Neural cell (in vitro differentiated cells): ENCODE measurements at regions not wholly inside any gene's neighbourhood (a gene's known extent, or its start where the extent isn't known, plus 50 kb on each side); places are given as distances from the start of the nearest gene placed in this dataset.

Experiments used
- H2AFZ ChIP-seq: fragments of 200-600, 300-800 bp; sonication (generic), shearing (Covaris generic); 2 replicates; pipeline ENCODE4 v1.6.0; 2014; ENCODE audit warnings: low read depth, mild to moderate bottlenecking, antibody characterized with exemption, low read length, moderate library complexity
- H3F3A ChIP-seq: fragments of 200-600 bp; shearing (Covaris generic); 2 replicates; pipeline ENCODE4 v1.6.1; 2016; ENCODE audit warnings: mild to moderate bottlenecking, moderate library complexity, mixed read lengths, antibody characterized with exemption, low read length; ENCODE audit not compliant: insufficient read depth, poor library complexity, severe bottlenecking
- H3K27ac ChIP-seq: fragments of 200-600, 300-800 bp; sonication (generic), shearing (Covaris generic); 2 replicates; pipeline ENCODE4 v1.5.1; 2014; ENCODE audit warnings: mild to moderate bottlenecking, low read length, moderate library complexity
- H3K27me3 ChIP-seq: fragments of 300-800, 200-600 bp; sonication (generic), shearing (Covaris generic); 2 replicates; pipeline ENCODE4 v1.6.0; 2014; ENCODE audit warnings: mild to moderate bottlenecking, low read depth, low read length, moderate library complexity; ENCODE audit not compliant: insufficient read depth
- H3K36me3 ChIP-seq: fragments of 300-800, 200-600 bp; sonication (generic), shearing (Covaris generic); 2 replicates; pipeline ENCODE4 v1.5.1; 2014; ENCODE audit warnings: mild to moderate bottlenecking, antibody characterized with exemption, low read length, moderate library complexity; ENCODE audit not compliant: insufficient read depth
- H3K4me2 ChIP-seq: fragments of 300-800, 200-600 bp; sonication (generic), shearing (Covaris generic); 2 replicates; pipeline ENCODE4 v1.6.0; 2014; ENCODE audit warnings: mild to moderate bottlenecking, low read length
- H3K4me3 ChIP-seq: fragments of 300-800, 200-600 bp; sonication (generic), shearing (Covaris generic); 2 replicates; pipeline ENCODE4 v1.5.1; 2014; ENCODE audit warnings: mild to moderate bottlenecking, low read length, moderate library complexity
- H3K79me2 ChIP-seq: fragments of 200-600 bp; shearing (Covaris generic); replicated peaks from 2 replicates; pipeline ENCODE4 v1.6.0; 2014; ENCODE audit warnings: mild to moderate bottlenecking, low read length, moderate library complexity; ENCODE audit not compliant: insufficient read depth
- H3K9ac ChIP-seq: fragments of 300-800, 200-600 bp; sonication (generic), shearing (Covaris generic); 2 replicates; pipeline ENCODE4 v1.6.1; 2016; ENCODE audit warnings: mild to moderate bottlenecking, low read length, mixed read lengths
- H3K9me2 ChIP-seq: fragments of 200-600 bp; shearing (Covaris generic); 2 replicates; pipeline ENCODE4 v1.6.1; 2016; ENCODE audit warnings: mild to moderate bottlenecking, low read length, mixed read lengths; ENCODE audit not compliant: insufficient read depth
- H3K9me3 ChIP-seq: fragments of 200-600, 300-800 bp; sonication (generic), shearing (Covaris generic); 2 replicates; pipeline ENCODE4 v1.6.1; 2016; ENCODE audit warnings: mild to moderate bottlenecking, mixed run types, low read length, moderate library complexity, mixed read lengths
- H4K20me1 ChIP-seq: fragments of 200-600 bp; shearing (Covaris generic); 2 replicates; pipeline ENCODE4 v1.6.1; 2016; ENCODE audit warnings: mild to moderate bottlenecking, mixed run types; ENCODE audit not compliant: insufficient read depth
- CTCF ChIP-seq: fragments of 450-650 bp; IDR thresholded peaks from 2 replicates; pipeline ENCODE4 v1.5.1; 2014; ENCODE audit warnings: antibody characterized with exemption, mild to moderate bottlenecking, moderate library complexity; ENCODE audit not compliant: poor library complexity, severe bottlenecking
- EP300 ChIP-seq: fragments of 450-650 bp; conservative IDR thresholded peaks from 2 replicates; pipeline ENCODE4 v1.6.1; 2014; ENCODE audit warnings: antibody characterized with exemption, mild to moderate bottlenecking, moderate library complexity; ENCODE audit not compliant: poor library complexity, severe bottlenecking
- EZH2 ChIP-seq: fragments of 200-600, 300-800 bp; shearing (Covaris generic), sonication (generic); IDR thresholded peaks from 2 replicates; pipeline ENCODE4 v1.6.1; 2014; ENCODE audit warnings: antibody characterized with exemption, low read length, borderline replicate concordance, mild to moderate bottlenecking; ENCODE audit not compliant: insufficient read depth, poor library complexity, severe bottlenecking
- MXI1 ChIP-seq: fragments of 450-650 bp; conservative IDR thresholded peaks from 2 replicates; pipeline ENCODE4 v1.6.1; 2014; ENCODE audit warnings: antibody characterized with exemption, mild to moderate bottlenecking; ENCODE audit not compliant: poor library complexity, severe bottlenecking
- POLR2AphosphoS5 ChIP-seq: IDR thresholded peaks from 2 replicates; pipeline ENCODE4 v1.6.1; 2012
- RAD21 ChIP-seq: fragments of 450-650 bp; conservative IDR thresholded peaks from 2 replicates; pipeline ENCODE4 v1.6.1; 2014; ENCODE audit warnings: antibody characterized with exemption, mild to moderate bottlenecking, moderate library complexity
- REST ChIP-seq: IDR thresholded peaks from 2 replicates; pipeline ENCODE4 v1.6.1; 2012; ENCODE audit warnings: borderline replicate concordance
- SMC3 ChIP-seq: fragments of 450-650 bp; conservative IDR thresholded peaks from 2 replicates; pipeline ENCODE4 v1.6.1; 2014; ENCODE audit warnings: antibody characterized with exemption, mild to moderate bottlenecking, moderate library complexity; ENCODE audit not compliant: poor library complexity
- TAF1 ChIP-seq: IDR thresholded peaks from 2 replicates; pipeline ENCODE4 v1.6.1; 2012; ENCODE audit warnings: low read depth

GRCh38 chr13:37319031-37319443 lies 213.6 kb upstream of the CSNK1A1L start:
- H3K36me3 ChIP-seq: no peaks in the 10 kb centered on the region
- no peaks in the 10 kb centered on the region for H3K9me2 ChIP-seq
- no peak overlapping the region for H3K9ac ChIP-seq
- H3K79me2 ChIP-seq: no peaks in the 10 kb centered on the region
- no peak overlapping the region for H3K4me2 ChIP-seq
- no peaks in the 10 kb centered on the region for H3K9me3 ChIP-seq
- H3F3A ChIP-seq: no peaks in the 10 kb centered on the region
- H2AFZ ChIP-seq: no peak overlapping the region
- no peaks in the 10 kb centered on the region for H3K27me3 ChIP-seq
- no peaks in the 10 kb centered on the region for H4K20me1 ChIP-seq
- TF ChIP-seq POLR2AphosphoS5: no peak
- TF ChIP-seq RAD21: no peak
- no peak for TF ChIP-seq EZH2
- TF ChIP-seq MXI1: no peak
- TF ChIP-seq EP300: no peak
- no peak for TF ChIP-seq SMC3
- TF ChIP-seq REST: no peak
- no peak for TF ChIP-seq TAF1
- H3K4me3 ChIP-seq: no peak overlapping the region
- H3K27ac ChIP-seq: no peak overlapping the region

- TF ChIP-seq MXI1 (no peak), POLR2AphosphoS5 (no peak), REST (no peak), SMC3 (no peak), TAF1 (no peak), RAD21 (no peak), EP300 (no peak), EZH2 (no peak), CTCF (no peak)
- H3K9ac ChIP-seq: no peak overlapping the region
- no peaks in the 10 kb centered on the region for H4K20me1 ChIP-seq
- H3K9me3 ChIP-seq: no peaks in the 10 kb centered on the region
- H3K4me3 ChIP-seq: no peak overlapping the region
- no peaks in the 10 kb centered on the region for H3K9me2 ChIP-seq
- H3K4me2 ChIP-seq: no peak overlapping the region
- H3F3A ChIP-seq: no peaks in the 10 kb centered on the region
- H3K36me3 ChIP-seq: no peaks in the 10 kb centered on the region
- H3K27ac ChIP-seq: no peak overlapping the region
- H2AFZ ChIP-seq: no peak overlapping the region
- H3K27me3 ChIP-seq: no peaks in the 10 kb centered on the region
- H3K79me2 ChIP-seq: no peaks in the 10 kb centered on the region
Observed at GRCh38 chr13:37316935-37317334, 211.5 kb upstream of the CSNK1A1L start.
